ENCODE measurements at regions not wholly inside any gene's neighbourhood (a gene's known extent, or its start where the extent isn't known, plus 50 kb on each side); places are given as distances from the start of the nearest gene placed in this dataset.
"Not testable (repeated sequence)": the region's sequence is repeated elsewhere in the genome, so short reads cannot be mapped to it uniquely, and the experiment has no call there.

- peak; percentile 20 to 44 (median 42) for DNase-seq
Observed at GRCh38 chr10:4255751-4256150, 470.7 kb upstream of the KLF6 start.

- no peak for DNase-seq
Observed at GRCh38 chr10:4254101-4254994, 469.3 kb upstream of the KLF6 start.

- DNase-seq = no peak
Observed at GRCh38 chr10:4252701-4253100, 467.7 kb upstream of the KLF6 start.

- DNase-seq = no peak
Observed at GRCh38 chr10:4250587-4250887, 465.5 kb upstream of the KLF6 start.

- DNase-seq = peak in 2 of 3 donors; percentile 29 to 32
Observed at GRCh38 chr10:4249841-4250586, 465.0 kb upstream of the KLF6 start.

- DNase-seq = no peak
Observed at GRCh38 chr10:4247379-4247778, 462.4 kb upstream of the KLF6 start.

GRCh38 chr10:4246881-4247358, 461.9 kb upstream of the KLF6 start:
- peak in 2 of 3 donors; percentile 52 to 53 for DNase-seq

GRCh38 chr10:4243651-4244050, 458.6 kb upstream of the KLF6 start:
- DNase-seq = peak; percentile 74 to 92 (median 89)

GRCh38 chr10:4243169-4243568, 458.2 kb upstream of the KLF6 start:
- no peak for DNase-seq

GRCh38 chr10:4242561-4243035, 457.6 kb upstream of the KLF6 start:
- peak in 1 of 3 donors; percentile 19 for DNase-seq

GRCh38 chr10:4241724-4242345, 456.8 kb upstream of the KLF6 start:
- no peak for DNase-seq

GRCh38 chr10:4240608-4241197, 455.7 kb upstream of the KLF6 start:
- no peak for DNase-seq

- no peak for DNase-seq
Observed at GRCh38 chr10:4239186-4239585, 454.2 kb upstream of the KLF6 start.

GRCh38 chr10:4236905-4237304, 451.9 kb upstream of the KLF6 start:
- not testable (repeated sequence) for DNase-seq

GRCh38 chr10:4234661-4235060, 449.7 kb upstream of the KLF6 start:
- peak; percentile 36 to 54 (median 53) for DNase-seq

GRCh38 chr10:4231439-4231838, 446.4 kb upstream of the KLF6 start:
- no peak for DNase-seq

- no peak for DNase-seq
Observed at GRCh38 chr10:4230036-4230435, 445.0 kb upstream of the KLF6 start.

- DNase-seq = no peak
Observed at GRCh38 chr10:4229106-4229505, 444.1 kb upstream of the KLF6 start.

- DNase-seq = no peak
Observed at GRCh38 chr10:4227586-4227985, 442.6 kb upstream of the KLF6 start.

- DNase-seq = no peak
Observed at GRCh38 chr10:4226941-4227540, 442.0 kb upstream of the KLF6 start.

- no peak for DNase-seq
Observed at GRCh38 chr10:4224178-4224577, 439.2 kb upstream of the KLF6 start.

GRCh38 chr10:4221310-4221709, 436.3 kb upstream of the KLF6 start:
- DNase-seq = peak; percentile 55 to 66 (median 66)

- DNase-seq = no peak
Observed at GRCh38 chr10:4219901-4220300, 434.9 kb upstream of the KLF6 start.

All from suppressor macrophage treated with lipopolysaccharide for 1 hour (primary cell).